ENCODE measurements at regions not wholly inside any gene's neighbourhood (a gene's known extent, or its start where the extent isn't known, plus 50 kb on each side); places are given as distances from the start of the nearest gene placed in this dataset.

DNA sequence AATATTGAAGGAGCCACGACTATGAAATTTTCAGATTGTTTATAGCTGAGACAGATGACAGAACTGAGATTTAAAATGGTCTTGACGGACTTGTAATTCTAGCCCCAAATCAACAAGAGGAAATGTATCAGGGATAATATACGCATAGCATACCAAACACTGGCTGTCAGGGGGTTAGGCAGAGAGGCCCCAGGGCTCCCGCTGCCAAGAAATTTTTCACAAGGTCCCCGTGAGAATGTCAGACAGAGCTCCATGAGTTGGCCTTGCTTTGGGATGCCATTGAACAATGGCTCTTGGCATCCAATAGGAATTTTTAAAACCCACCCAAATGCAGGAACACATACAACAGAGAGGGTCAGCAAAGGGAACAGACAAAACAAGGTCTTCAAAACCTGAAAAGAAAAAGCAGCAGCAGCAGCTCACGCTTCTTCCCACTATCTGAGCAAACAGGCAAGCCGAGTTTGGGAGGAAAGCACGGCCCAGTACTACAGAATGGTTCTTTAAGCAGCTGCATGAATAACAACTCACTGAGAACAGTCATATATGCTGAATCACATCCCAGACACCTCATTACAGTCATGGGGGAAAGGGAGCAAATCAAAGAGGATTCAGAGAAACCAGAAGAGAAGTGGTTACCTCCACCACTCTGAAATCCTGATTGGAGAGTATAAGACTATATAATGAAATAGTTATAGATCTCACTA, 445.6 kb downstream of the RND3 start:
- TF ChIP-seq, protein P1, sequence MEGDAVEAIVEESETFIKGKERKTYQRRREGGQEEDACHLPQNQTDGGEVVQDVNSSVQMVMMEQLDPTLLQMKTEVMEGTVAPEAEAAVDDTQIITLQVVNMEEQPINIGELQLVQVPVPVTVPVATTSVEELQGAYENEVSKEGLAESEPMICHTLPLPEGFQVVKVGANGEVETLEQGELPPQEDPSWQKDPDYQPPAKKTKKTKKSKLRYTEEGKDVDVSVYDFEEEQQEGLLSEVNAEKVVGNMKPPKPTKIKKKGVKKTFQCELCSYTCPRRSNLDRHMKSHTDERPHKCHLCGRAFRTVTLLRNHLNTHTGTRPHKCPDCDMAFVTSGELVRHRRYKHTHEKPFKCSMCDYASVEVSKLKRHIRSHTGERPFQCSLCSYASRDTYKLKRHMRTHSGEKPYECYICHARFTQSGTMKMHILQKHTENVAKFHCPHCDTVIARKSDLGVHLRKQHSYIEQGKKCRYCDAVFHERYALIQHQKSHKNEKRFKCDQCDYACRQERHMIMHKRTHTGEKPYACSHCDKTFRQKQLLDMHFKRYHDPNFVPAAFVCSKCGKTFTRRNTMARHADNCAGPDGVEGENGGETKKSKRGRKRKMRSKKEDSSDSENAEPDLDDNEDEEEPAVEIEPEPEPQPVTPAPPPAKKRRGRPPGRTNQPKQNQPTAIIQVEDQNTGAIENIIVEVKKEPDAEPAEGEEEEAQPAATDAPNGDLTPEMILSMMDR (IDR thresholded peaks at IDR 0.05; ENCODE audit: low read depth, low read length), result no peak
- peak; percentile 53 to 61 for DNase-seq (ENCODE audit: low read depth in 2 of 2)

DNA sequence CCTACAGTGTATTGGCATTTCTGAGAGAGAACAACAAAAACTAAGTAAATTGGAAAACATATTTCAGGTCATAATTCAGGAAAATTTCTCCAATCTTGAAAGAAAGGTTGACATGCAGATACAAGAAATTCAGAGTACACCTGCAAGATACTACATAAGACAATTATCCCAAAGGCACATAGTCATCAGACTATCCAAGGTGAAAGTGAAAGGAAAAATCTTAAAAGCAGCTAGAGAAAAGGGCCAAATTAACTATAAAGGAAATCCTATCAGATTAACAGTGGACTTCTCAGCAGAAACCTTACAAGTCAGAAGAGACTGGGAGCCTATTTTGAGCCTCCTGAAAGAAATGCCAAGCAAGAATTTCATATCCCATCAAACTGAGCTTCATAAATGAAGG, 449.0 kb upstream of the MMADHC start:
- TF ChIP-seq, protein P1 (IDR thresholded peaks at IDR 0.05; ENCODE audit: low read depth, low read length), result no peak
- no peak overlapping the region for H3K4me3 ChIP-seq (replicated peaks in 1 of 2; ENCODE audit: low read depth in 2 of 2, low read length in 2 of 2)
- DNase-seq (ENCODE audit: low read depth in 2 of 2), result no peak

More for the DNA sequence above, 445.6 kb downstream of the RND3 start:
- H3K4me3 ChIP-seq (replicated peaks in 1 of 2; ENCODE audit: low read depth in 2 of 2, low read length in 2 of 2), result no peak overlapping the region

DNA sequence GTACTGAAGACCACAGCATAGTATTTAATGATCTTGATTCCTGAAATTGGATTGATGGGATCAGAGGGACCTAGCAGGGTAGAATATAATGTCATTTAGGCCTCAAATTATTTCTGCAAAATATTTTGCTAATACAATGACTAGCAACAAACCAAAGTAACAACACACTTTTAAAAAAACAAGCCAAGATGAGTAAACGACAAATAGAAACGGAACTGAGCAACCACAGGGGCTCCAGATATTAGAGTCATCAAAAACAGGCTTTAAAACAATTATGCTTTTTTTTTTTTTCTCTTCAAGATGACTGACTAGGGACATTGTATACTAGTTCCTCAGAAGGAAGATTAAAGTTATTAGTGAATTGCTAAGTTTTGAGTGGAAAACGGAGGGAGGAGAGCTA, 447.1 kb upstream of the MMADHC start:
- TF ChIP-seq, protein P1 (IDR thresholded peaks at IDR 0.05; ENCODE audit: low read depth, low read length), result no peak
- no peak overlapping the region for H3K4me3 ChIP-seq (replicated peaks in 1 of 2; ENCODE audit: low read depth in 2 of 2, low read length in 2 of 2)
- DNase-seq (ENCODE audit: low read depth in 2 of 2), result no peak

DNA sequence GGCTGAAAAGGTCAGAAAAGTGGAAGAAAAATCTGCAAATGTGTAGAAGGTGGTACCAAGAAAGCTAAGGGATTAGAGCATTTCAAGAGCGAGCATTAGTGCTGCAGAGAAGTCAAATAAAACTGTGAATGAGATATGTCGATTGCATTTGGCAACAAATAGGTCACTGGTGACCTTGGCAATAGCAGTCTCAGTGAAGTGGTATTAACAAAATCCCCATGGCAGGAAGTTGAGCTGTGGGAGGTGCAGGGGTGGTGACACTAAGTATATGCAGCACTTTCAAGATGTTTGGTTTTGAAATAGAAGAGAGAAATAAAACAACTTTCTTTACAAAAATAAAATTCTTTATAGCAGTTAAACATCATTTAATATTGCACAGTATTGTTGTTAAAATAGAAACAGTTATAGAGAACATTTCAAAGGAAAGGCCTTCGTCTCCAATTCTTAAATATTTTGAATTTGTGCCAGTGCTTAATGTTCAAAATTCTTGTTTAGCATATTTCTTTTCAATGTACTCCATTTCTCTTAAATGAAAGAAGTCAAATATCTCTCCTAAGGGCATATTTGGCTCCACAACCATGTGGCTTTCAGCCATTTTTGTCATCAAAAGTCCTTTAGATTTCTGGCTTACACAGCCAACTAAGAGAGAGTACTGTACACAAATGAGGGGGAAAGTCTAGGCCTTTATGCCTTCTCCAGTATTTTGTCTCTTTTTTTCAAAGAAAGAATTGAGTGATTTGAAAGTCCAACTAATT, 443.0 kb upstream of the MMADHC start:
- H3K4me3 ChIP-seq (replicated peaks in 1 of 2; ENCODE audit: low read depth in 2 of 2, low read length in 2 of 2), result no peak overlapping the region
- DNase-seq (ENCODE audit: low read depth in 2 of 2), result no peak
- TF ChIP-seq, protein P1 (IDR thresholded peaks at IDR 0.05; ENCODE audit: low read depth, low read length), result no peak

DNA sequence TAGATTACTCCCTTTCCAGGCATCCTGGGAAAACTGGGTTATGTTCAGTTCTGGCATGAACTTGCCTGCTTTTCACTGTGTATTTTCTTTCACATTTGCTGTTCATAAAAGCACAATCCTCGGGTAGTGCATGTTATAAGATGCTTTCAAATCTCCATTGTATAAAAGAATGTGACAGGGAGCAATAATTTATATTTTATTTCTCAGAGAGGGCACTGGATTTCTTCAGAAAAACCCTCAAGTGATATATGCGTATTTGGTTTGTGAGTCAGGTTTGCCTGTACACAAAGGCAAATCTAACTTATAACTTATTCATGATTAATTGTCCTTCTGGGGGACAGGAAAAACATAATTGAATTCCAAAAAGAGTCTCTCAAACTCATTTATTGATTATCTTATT, 440.7 kb upstream of the MMADHC start:
- H3K4me3 ChIP-seq (replicated peaks in 1 of 2; ENCODE audit: low read depth in 2 of 2, low read length in 2 of 2), result no peak overlapping the region
- DNase-seq (ENCODE audit: low read depth in 2 of 2), result no peak
- TF ChIP-seq, protein P1 (IDR thresholded peaks at IDR 0.05; ENCODE audit: low read depth, low read length), result no peak

DNA sequence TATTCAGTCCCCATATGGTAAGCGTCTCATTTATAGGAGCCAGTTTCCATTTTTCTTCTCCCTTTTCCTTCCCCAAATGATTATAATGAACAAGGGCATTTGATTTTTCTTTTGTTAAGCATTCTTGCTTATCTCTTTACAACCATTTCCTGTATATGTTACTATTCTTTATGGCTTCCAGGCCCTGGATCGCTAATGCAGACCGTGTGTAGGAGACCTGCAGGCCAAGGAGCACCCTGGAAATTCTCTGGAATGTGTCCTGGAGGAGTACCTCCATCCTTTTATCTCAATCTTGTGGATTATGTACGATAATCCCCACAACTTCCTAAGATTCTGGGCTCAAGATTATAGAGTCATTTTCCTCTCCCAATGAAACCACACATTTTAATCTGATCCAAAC, 439.6 kb upstream of the MMADHC start:
- no peak for DNase-seq (ENCODE audit: low read depth in 2 of 2)
- no peak overlapping the region for H3K4me3 ChIP-seq (replicated peaks in 1 of 2; ENCODE audit: low read depth in 2 of 2, low read length in 2 of 2)
- TF ChIP-seq, protein P1 (IDR thresholded peaks at IDR 0.05; ENCODE audit: low read depth, low read length), result no peak

Measured in cardiac fibroblast (primary cell).